K562 (cell line): ENCODE measurements at regions not wholly inside any gene's neighbourhood (a gene's known extent, or its start where the extent isn't known, plus 50 kb on each side); places are given as distances from the start of the nearest gene placed in this dataset.

Source experiments
- HDAC1 ChIP-seq, 2 experiments: fragments of 450-650 bp; IDR thresholded peaks; 2 replicates each; pipeline ENCODE4 v1.6.1; 2016 to 2017; ENCODE audit warnings: inconsistent platforms in 1 of 2, mild to moderate bottlenecking in 1 of 2, moderate library complexity in 1 of 2
- SMAD3 ChIP-seq: fragments of 450-650 bp; formaldehyde crosslinking; conservative IDR thresholded peaks from 2 replicates; pipeline ENCODE4 v1.4.0; 2020; ENCODE audit warnings: mild to moderate bottlenecking
- TCF15 ChIP-seq: fragments of 250-450 bp; sonication (Bioruptor Pico); IDR thresholded peaks from 2 replicates; pipeline ENCODE4 v1.8.0; 2022; ENCODE audit warnings: moderate library complexity, mild to moderate bottlenecking, inconsistent platforms
- XRCC5 ChIP-seq: fragments of 200-400 bp; formaldehyde crosslinking; IDR thresholded peaks from 2 replicates; pipeline ENCODE4 v1.6.1; 2017; ENCODE audit warnings: low read depth, mild to moderate bottlenecking, low read length
- TF ChIP-seq, protein P1 (sequence below): fragments of 200-600 bp; sonication (generic); IDR thresholded peaks from one replicate; pipeline ENCODE4 v1.6.1; 2012; ENCODE audit warnings: mild to moderate bottlenecking, low read depth, low read length, inconsistent platforms
- TF ChIP-seq, protein P2 (sequence below), 2 experiments: fragments of 150-350 bp in 1 of 2; IDR thresholded peaks; 2 replicates each; pipeline ENCODE4 v1.6.1; 2012 to 2016; ENCODE audit warnings: low read depth in 2 of 2, low read length in 2 of 2, mild to moderate bottlenecking in 1 of 2, moderate library complexity in 1 of 2

GRCh38 chr3:35292568-35292967 is 346.8 kb upstream of the ARPP21 start (continued):
- TF ChIP-seq, protein P1, sequence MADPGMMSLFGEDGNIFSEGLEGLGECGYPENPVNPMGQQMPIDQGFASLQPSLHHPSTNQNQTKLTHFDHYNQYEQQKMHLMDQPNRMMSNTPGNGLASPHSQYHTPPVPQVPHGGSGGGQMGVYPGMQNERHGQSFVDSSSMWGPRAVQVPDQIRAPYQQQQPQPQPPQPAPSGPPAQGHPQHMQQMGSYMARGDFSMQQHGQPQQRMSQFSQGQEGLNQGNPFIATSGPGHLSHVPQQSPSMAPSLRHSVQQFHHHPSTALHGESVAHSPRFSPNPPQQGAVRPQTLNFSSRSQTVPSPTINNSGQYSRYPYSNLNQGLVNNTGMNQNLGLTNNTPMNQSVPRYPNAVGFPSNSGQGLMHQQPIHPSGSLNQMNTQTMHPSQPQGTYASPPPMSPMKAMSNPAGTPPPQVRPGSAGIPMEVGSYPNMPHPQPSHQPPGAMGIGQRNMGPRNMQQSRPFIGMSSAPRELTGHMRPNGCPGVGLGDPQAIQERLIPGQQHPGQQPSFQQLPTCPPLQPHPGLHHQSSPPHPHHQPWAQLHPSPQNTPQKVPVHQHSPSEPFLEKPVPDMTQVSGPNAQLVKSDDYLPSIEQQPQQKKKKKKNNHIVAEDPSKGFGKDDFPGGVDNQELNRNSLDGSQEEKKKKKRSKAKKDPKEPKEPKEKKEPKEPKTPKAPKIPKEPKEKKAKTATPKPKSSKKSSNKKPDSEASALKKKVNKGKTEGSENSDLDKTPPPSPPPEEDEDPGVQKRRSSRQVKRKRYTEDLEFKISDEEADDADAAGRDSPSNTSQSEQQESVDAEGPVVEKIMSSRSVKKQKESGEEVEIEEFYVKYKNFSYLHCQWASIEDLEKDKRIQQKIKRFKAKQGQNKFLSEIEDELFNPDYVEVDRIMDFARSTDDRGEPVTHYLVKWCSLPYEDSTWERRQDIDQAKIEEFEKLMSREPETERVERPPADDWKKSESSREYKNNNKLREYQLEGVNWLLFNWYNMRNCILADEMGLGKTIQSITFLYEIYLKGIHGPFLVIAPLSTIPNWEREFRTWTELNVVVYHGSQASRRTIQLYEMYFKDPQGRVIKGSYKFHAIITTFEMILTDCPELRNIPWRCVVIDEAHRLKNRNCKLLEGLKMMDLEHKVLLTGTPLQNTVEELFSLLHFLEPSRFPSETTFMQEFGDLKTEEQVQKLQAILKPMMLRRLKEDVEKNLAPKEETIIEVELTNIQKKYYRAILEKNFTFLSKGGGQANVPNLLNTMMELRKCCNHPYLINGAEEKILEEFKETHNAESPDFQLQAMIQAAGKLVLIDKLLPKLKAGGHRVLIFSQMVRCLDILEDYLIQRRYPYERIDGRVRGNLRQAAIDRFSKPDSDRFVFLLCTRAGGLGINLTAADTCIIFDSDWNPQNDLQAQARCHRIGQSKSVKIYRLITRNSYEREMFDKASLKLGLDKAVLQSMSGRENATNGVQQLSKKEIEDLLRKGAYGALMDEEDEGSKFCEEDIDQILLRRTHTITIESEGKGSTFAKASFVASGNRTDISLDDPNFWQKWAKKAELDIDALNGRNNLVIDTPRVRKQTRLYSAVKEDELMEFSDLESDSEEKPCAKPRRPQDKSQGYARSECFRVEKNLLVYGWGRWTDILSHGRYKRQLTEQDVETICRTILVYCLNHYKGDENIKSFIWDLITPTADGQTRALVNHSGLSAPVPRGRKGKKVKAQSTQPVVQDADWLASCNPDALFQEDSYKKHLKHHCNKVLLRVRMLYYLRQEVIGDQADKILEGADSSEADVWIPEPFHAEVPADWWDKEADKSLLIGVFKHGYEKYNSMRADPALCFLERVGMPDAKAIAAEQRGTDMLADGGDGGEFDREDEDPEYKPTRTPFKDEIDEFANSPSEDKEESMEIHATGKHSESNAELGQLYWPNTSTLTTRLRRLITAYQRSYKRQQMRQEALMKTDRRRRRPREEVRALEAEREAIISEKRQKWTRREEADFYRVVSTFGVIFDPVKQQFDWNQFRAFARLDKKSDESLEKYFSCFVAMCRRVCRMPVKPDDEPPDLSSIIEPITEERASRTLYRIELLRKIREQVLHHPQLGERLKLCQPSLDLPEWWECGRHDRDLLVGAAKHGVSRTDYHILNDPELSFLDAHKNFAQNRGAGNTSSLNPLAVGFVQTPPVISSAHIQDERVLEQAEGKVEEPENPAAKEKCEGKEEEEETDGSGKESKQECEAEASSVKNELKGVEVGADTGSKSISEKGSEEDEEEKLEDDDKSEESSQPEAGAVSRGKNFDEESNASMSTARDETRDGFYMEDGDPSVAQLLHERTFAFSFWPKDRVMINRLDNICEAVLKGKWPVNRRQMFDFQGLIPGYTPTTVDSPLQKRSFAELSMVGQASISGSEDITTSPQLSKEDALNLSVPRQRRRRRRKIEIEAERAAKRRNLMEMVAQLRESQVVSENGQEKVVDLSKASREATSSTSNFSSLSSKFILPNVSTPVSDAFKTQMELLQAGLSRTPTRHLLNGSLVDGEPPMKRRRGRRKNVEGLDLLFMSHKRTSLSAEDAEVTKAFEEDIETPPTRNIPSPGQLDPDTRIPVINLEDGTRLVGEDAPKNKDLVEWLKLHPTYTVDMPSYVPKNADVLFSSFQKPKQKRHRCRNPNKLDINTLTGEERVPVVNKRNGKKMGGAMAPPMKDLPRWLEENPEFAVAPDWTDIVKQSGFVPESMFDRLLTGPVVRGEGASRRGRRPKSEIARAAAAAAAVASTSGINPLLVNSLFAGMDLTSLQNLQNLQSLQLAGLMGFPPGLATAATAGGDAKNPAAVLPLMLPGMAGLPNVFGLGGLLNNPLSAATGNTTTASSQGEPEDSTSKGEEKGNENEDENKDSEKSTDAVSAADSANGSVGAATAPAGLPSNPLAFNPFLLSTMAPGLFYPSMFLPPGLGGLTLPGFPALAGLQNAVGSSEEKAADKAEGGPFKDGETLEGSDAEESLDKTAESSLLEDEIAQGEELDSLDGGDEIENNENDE = no peak
- TF ChIP-seq, protein P2, sequence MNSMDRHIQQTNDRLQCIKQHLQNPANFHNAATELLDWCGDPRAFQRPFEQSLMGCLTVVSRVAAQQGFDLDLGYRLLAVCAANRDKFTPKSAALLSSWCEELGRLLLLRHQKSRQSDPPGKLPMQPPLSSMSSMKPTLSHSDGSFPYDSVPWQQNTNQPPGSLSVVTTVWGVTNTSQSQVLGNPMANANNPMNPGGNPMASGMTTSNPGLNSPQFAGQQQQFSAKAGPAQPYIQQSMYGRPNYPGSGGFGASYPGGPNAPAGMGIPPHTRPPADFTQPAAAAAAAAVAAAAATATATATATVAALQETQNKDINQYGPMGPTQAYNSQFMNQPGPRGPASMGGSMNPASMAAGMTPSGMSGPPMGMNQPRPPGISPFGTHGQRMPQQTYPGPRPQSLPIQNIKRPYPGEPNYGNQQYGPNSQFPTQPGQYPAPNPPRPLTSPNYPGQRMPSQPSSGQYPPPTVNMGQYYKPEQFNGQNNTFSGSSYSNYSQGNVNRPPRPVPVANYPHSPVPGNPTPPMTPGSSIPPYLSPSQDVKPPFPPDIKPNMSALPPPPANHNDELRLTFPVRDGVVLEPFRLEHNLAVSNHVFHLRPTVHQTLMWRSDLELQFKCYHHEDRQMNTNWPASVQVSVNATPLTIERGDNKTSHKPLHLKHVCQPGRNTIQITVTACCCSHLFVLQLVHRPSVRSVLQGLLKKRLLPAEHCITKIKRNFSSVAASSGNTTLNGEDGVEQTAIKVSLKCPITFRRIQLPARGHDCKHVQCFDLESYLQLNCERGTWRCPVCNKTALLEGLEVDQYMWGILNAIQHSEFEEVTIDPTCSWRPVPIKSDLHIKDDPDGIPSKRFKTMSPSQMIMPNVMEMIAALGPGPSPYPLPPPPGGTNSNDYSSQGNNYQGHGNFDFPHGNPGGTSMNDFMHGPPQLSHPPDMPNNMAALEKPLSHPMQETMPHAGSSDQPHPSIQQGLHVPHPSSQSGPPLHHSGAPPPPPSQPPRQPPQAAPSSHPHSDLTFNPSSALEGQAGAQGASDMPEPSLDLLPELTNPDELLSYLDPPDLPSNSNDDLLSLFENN (IDR thresholded peaks at IDR 0.05; ENCODE audit: low read depth in 2 of 2, low read length in 2 of 2) = no peak
- TF ChIP-seq TCF15 (CRISPR knock-in tag) (no peak), XRCC5 (no peak), SMAD3 (CRISPR knock-in tag) (no peak), HDAC1 (IDR thresholded peaks at IDR 0.05) (no peak)
